DMS53 treated with DMSO at 0.1 percent for 48 hours (cell line): ENCODE measurements at regions not wholly inside any gene's neighbourhood (a gene's known extent, or its start where the extent isn't known, plus 50 kb on each side); places are given as distances from the start of the nearest gene placed in this dataset.

Experiments
- DNase-seq: peaks from one replicate; lab custom pipeline; 2025; ENCODE audit not compliant: unreplicated experiment; lab: John Stamatoyannopoulos, UW

GRCh38 chr3:46114323-46114988 lies 87.2 kb upstream of the XCR1 start:
- no peak for DNase-seq

- DNase-seq, result no peak
These were observed 86.3 kb upstream of the XCR1 start for GRCh38 chr3:46113608-46114007.

- DNase-seq, result no peak
These were observed 85.7 kb upstream of the XCR1 start for GRCh38 chr3:46112984-46113383.

DNA sequence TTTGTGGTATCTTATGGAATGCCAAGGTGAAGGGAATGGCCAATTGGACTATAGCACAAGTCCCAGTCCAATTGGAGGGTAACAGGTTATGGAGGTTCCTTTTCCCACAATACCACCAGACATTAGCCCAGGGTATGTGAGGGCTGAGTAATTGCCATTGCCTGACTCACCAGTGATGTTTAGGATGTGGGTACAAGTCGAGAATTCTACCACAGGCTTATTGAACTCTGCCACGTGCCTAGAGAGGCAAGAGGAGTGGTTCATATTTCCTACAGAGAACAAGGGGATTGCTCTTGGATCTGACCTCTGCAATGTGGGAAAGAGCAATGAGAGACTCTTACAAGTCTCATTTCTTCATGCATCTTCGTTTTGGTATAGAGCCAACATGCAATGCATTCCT lies 85.0 kb upstream of the XCR1 start:
- DNase-seq, result no peak

DNA sequence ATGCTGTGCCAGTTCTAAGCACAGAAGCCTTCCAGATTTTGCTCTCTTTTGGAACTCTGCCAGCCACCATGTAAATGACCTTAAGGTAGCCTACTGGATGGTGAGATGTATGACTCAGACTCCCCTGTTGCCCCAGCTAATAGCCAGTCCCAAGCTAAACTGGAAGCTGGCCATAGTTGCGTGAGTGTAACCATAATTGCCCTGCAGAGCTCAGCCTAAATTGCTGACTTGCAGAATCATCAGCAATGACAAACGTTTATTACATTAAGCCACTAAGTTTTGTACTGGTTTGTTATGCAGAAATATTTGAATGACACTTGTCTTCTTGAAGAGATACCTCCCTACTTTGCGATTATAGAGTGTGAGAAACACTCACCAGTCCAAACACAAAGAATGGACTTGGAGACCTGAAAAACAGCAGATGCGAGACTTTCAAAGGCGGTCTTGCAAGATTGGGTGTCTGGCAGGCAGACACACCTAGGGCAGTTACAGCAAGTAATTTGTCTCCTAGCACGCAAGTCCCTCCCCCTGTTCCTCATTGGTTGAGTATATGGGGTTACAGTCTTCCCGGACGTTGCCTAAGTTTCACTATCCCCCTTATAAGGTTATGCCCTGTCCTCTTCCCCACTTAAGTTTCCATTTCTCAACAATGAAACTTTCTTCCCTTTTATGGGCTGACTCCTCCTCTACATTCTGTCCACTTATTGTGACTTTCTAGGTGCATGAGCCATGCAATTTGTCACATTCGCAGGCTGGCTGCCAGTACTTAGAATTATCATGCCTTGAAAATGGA lies 83.6 kb upstream of the XCR1 start:
- DNase-seq, result no peak

DNA sequence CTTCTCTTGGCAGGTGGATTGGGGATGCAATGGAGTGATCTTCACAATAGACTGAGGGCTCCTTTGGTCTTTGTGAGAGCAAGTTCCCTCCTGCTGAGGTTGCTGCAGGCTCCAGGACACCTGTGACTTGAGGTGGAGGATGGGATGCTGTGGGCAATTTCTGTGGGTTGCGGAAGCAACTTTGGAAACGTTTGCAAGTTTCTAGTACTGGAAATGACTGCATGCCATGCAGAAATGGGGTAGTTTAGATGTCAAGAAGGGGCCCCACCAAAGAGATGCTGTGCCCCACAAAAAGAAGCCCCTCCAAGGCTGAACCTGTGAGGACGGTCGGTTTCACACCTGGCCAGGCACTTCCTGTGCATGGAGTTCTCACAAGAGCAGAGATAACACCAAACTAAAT lies 80.4 kb upstream of the XCR1 start:
- DNase-seq, result no peak

GRCh38 chr3:46105306-46105919 lies 78.1 kb upstream of the XCR1 start:
- no peak for DNase-seq

DNA sequence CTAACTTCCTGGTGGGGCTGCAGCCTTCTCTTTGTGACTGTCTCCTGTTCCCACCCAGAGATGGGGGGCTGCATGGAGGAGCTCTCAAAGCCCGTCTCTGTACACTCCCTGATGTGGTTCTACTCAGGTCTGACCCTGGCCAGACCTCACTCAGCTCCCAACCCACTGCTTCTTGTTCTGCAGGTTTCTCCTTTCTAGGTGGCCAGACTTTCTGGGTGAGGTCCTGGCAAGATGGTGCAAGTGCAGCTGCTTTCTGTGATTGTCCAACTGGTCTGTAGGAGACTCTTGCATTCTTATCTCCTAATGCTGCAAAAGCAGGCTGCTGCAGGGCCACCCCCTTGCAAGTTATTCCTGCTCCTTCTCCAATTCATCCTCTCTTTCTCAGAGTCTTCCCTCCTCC lies 77.4 kb upstream of the XCR1 start:
- DNase-seq, result no peak

DNA sequence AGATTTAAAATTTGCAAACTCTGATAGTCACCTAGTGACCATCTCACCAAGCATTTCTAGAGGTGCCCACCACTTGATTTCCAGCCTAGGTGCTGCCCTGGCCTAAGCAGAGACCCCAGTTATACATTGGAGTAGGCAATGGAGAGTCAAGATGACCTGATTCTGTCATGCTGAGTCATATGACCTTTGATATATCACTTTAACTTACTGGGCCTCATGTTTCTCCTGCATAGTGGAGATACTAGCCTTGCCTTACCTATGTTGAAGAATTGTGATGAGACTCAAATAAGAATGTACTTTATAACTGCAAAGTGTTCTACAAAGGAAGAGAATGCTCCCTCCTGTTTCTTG lies 75.5 kb upstream of the XCR1 start:
- DNase-seq, result no peak

- DNase-seq, result no peak
These were observed 74.9 kb upstream of the XCR1 start for GRCh38 chr3:46102059-46102779.

GRCh38 chr3:46100812-46101211 lies 73.5 kb upstream of the XCR1 start:
- no peak for DNase-seq

- no peak for DNase-seq
These were observed 71.1 kb upstream of the XCR1 start for GRCh38 chr3:46098319-46098761.

GRCh38 chr3:46097691-46098241 lies 70.5 kb upstream of the XCR1 start:
- DNase-seq, result no peak

- DNase-seq, result no peak
These were observed 69.5 kb upstream of the XCR1 start for GRCh38 chr3:46096781-46097180.

GRCh38 chr3:46096336-46096735 lies 69.1 kb upstream of the XCR1 start:
- DNase-seq, result no peak

- no peak for DNase-seq
These were observed 68.0 kb upstream of the XCR1 start for GRCh38 chr3:46095307-46095706.

DNA sequence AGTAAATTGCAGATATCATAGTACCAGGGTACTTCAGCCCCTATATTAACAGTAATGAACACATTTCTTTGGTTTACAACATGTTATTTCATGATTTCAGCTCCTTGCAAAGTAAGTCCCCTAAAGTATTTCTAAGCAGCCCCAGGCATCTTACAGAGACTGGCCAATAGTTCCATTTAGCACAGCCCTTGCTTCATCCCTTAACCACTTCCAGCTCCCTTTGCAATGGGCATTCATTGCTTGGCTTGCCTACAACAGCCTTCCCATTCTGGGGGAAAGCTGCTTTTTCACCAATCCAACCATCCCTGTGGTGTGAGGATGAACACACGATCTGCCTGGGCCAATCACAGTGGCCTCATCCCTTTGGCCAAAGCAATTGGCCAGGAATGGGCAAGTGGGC lies 67.2 kb upstream of the XCR1 start:
- DNase-seq, result no peak

- no peak for DNase-seq
These were observed 66.7 kb upstream of the XCR1 start for GRCh38 chr3:46093966-46094365.

GRCh38 chr3:46093327-46093942 lies 66.2 kb upstream of the XCR1 start:
- DNase-seq, result no peak

DNA sequence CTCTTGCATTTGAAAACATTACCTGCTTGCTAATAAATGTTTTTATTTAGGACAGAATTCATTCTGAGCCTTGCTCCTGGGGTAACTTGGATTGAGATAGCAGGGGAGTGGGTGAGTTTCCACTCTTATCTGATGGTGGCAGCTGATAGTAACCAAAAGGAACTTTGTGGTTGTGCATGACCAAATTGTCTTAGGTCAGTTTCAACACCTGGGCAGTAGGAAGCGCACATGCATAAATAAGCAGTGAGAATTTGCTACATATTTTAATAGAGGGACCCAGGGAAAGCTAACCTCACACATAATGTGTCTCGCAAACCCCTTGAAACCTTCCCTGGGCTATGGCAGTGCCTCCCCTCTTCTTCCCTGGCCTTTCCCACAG lies 65.4 kb upstream of the XCR1 start:
- DNase-seq, result no peak
